GM18517 (cell line): ENCODE measurements at regions not wholly inside any gene's neighbourhood (a gene's known extent, or its start where the extent isn't known, plus 50 kb on each side); places are given as distances from the start of the nearest gene placed in this dataset.
"Not testable (repeated sequence)": the region's sequence is repeated elsewhere in the genome, so short reads cannot be mapped to it uniquely, and the experiment has no call there.

Experiments used
- ATAC-seq: cut with Tn5 transposase; IDR thresholded peaks from one replicate; pipeline ENCODE4 v1.9.1; 2021; ENCODE audit warnings: mild to moderate bottlenecking, moderate library complexity; ENCODE audit not compliant: unreplicated experiment

- ATAC-seq = no peak
Measured at GRCh38 chr17:77083531-77083930, 57.2 kb upstream of the SEC14L1 start.

GRCh38 chr17:77085926-77086432 lies 54.8 kb upstream of the SEC14L1 start:
- no peak for ATAC-seq

GRCh38 chr17:77086433-77087010 lies 54.2 kb upstream of the SEC14L1 start:
- ATAC-seq = no peak

GRCh38 chr17:77087650-77088454 lies 52.9 kb upstream of the SEC14L1 start:
- no peak for ATAC-seq

- peak; percentile 84 for ATAC-seq
Measured at GRCh38 chr17:77088455-77089123, 52.2 kb upstream of the SEC14L1 start.

GRCh38 chr17:77089124-77089490 lies 51.7 kb upstream of the SEC14L1 start:
- no peak for ATAC-seq

- not testable (repeated sequence) for ATAC-seq
Measured at GRCh38 chr17:77089949-77090348, 50.8 kb upstream of the SEC14L1 start.

GRCh38 chr17:77090476-77090875 lies 50.3 kb upstream of the SEC14L1 start:
- no peak for ATAC-seq
